Smooth muscle cell of the brain vasculature (primary cell): ENCODE measurements at regions not wholly inside any gene's neighbourhood (a gene's known extent, or its start where the extent isn't known, plus 50 kb on each side); places are given as distances from the start of the nearest gene placed in this dataset.

ENCODE experiments used
- DNase-seq: peaks from one replicate; pipeline ENCODE4 v3.0.0-alpha.2; 2012; ENCODE audit warnings: low read depth, low spot score

DNA sequence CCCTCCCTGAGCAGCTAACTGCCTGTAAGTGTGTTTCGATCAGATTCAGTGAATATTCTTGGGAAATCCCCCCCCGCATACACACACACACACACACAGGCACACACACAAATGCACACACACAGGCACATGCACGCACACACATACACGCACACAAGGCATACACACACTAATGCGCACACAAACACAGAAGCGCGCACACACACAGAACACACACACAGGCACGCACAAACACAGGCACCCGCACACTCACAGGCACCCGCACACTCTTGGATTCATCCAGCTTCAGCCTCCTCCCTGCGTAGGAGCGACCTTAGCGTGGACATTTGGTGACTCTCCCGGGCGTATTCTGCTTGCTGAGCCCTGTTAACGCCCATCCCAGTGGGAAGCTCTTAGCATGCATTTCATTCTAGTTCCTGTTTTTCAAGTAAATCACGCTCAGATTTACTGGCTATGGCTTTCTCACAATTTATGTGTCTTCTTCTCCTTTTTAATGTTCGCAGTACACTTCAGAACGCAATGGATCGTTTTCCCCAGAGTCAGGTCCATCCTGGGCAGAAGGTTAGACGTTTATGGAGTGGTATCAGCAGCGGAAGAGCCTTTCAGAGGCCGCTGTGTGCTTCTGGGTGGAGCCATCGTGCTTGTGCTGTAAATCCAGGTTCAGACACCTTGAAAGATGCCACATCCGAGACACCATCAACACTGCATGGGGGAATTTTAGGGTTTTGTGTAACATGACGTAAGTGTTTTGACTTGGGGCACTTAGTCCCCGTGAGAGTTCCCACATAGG, 656.6 kb downstream of the GALR1 start:
- DNase-seq = no peak

DNA sequence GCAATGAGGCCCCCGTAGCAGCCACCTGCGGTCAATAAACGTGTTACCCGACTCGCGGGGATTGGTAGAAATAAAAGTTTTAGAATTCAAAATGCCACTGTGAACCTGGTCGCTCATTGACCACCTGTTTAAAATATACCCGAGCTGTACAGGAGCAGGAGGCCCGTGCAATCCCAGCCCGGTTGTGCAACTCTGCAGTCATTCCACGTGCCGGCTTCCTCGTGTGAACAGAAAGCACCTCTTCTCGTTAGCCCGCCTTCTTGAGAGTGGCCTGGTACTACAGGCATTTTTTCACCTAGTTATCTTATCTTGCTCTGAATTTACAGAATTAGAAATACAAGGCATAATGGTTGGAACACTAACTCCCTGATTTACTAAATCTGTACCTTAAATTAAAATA, 660.7 kb downstream of the GALR1 start:
- no peak for DNase-seq

DNA sequence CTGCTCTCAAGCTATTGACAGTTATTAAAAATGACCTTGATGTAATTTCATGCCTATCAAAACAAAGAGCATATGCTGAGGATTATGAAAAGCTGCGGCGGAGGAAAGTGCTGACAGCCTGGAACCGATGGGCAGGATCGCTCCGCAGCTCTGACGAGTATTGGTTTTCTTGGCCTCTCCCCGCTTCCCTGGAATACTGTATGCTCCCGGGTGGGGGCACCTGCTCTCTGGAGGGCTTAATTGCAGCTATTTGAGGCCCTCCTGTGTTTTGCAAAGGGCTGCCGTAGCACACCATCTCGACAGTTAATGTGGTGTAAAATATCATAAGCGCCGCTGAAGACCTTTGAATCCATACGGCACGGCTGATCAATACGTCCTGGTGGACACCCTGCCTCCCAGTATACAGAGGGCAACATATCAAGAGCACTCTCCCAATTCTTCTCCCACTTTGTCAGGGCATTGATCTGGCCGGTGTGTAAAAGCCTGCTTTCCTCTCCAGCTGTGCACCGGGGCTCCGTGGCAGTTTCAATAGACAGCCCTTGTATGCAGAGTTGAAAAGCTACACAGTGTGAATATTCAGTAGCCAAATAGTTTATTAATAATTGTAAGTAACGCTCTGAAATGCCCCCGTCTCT, 662.4 kb downstream of the GALR1 start:
- no peak for DNase-seq

DNA sequence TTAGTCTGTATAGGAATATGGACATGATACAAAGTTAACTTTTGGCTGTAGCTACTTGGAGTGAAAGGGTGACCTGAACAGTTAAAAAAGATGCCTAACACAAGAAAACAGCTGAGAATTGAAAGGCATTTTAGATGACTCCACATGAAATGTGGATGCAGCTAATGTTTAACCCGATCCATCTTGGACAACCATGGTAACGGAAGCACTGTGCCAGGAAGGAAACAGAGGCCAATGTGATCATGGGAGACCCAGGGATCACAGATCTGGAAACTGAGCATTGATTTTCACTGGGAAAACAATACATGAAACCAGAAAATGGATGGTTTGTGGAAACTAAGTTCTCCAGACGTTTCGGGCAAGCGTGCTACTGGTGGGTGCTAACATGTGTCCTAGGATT, 669.1 kb downstream of the GALR1 start:
- no peak for DNase-seq

DNA sequence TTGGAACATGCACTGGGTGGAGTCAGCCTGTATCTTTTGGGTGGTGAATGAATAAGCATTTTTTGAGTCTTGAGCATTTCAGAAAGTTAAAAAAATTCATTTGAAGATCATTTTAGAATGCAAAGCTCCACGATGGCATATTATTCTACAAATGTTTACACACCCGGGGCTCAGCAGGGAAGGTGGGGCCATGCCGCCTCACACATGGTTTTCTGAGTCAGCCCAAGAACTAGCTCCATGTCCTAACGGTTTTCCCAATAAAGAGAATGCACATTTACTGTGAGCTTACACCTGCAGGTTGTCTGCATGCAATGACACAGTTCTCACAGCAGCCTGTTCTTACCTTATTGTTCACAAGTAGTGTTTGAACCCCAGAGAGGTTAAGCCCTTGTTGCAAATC, 670.3 kb downstream of the GALR1 start:
- no peak for DNase-seq

DNA sequence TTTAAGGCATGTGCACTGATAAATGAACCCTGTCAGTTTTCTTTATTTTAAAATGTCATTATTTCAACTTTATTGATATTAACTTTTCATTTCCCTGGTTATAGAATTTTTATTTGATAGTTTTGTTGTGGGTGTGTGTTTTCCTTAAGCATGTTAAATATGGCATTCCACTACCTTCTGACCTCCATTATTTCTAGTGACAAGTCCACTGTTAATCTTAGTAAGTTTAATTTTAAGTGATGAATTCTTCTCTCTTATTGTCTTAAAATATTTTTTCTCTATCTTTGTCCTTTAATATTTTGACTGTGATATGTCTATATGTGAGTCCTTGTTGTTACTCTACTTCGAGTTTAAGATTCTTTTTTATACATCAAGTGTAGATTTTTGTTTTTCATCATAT, 685.7 kb downstream of the GALR1 start:
- DNase-seq = no peak

DNA sequence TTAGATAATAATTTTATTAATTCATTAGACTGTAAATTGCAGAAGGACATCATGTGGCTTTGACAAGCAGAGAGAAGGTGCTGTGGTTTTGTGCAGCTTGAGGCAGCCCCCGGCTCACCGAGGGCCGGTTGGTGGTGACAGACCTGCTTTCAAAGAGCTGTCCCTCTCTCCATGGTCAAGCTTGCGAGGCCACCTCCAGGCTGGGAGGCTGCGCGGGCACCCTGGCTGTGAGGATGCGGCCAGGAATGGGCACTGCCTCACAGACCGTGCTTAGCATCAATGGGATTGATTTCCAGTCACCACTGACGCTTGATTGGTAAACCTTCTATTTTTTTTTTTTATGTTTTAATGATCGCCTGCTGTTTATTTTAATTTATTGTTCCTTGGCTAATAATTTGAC, 690.9 kb downstream of the GALR1 start:
- DNase-seq = no peak

DNA sequence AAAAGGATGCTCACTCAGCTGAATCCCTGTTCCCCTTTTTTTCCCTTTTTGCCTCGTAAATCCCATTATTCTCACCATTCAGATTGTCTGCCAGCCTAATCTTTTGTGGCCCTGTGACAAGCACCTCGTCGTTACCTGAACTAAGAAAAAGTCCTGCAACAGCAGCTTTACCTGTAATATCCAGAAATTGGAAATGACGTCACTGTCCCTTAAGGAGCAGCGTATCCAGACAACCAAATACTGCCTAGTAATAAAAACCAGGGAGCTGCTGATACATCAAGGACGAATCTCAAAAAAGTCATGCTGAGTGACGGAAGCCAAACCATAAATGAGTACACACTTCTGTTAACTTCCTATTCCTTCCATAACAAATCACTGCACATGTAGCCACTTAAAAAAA, 694.9 kb downstream of the GALR1 start:
- DNase-seq = no peak

DNA sequence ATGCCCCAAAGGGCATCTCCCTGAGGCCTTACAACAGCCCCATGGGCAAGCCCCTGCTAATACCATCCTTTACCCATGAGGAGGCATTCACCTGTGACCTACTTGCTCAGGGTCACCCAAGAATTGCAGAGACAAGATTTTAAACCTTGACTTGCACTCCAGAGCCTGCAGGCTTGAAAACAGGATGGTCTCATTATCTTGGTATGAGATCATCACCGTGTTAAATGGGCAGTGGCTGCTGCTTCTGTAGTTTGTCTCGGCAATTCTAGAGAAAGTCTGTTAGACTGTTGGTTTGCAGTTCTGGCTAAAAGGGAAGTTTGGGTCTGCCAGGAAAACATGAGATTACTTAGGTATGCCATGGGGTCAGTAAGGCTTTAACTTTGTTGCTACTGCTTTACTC, 698.9 kb downstream of the GALR1 start:
- DNase-seq = no peak

DNA sequence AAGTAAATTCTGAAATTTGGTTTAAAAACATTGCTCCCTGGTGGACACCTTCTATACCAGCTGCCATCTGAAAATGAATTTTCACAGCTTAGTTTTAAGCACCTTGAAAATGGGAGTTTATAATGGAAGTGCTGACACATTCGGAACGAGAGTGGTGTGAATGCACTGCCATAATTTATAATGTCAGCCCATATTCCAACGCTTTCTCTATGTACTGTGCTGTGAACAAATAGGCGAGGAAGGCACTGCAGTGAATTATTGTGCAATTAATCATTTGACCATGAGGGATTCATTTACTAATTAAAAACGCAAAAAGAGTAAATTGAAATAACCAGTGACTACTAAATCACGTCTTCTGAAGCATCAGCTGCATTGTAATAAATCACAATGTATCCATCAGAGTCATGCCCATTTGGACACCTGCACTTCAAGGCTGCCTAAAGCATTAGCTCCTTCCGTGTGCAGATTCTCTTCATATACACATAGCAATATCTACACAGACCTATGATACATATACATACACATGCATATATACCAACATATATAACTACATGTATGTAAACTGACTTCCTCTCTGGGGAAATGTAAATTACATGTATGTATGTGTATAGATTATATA, 699.8 kb downstream of the GALR1 start:
- DNase-seq = no peak

DNA sequence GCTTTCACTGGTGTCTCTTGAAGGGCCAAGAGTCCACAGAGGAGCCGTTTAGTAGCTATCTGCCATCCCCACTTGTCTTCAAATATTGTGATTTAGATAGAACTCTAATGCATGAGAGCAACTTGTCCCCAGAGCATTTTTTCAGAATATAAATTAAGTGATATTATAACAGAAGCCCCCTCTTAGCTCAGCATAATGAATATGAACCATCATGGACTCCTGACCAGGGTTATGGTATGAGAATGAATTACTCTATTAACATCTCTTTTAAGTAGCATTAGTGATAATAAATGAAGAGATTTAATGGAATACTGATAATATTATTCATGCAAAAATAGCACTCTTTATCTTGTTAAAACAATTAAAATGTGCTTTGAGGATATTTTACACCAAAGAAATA, 709.6 kb downstream of the GALR1 start:
- no peak for DNase-seq

DNA sequence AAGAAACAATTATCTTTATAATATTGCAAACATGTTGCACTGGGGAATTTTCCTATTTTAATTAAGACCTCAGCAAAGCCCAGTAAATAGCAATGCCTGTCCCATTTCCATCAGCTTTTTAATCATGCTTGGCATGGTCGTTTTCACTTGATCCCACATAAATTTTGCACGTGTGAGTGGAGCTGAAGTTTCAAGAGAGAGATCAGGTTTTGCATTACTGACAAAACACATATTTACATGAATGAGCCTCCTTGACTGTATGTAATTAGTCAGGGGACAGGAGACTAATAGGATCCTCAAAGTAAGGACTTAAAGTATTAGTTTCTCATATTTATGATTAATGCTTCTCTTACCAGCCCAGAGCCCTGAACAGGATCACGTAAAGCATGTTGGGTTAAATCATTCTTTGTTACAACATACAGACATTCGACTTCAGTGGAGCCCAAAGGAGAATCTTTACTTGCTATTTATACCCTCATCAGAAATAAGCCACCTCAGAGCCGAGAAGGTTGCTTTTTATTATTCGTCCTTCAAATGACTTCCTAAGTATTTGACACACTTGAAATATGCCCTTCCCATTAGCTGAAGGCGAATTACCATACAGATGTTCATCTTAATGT, 711.3 kb downstream of the GALR1 start:
- DNase-seq = no peak

DNA sequence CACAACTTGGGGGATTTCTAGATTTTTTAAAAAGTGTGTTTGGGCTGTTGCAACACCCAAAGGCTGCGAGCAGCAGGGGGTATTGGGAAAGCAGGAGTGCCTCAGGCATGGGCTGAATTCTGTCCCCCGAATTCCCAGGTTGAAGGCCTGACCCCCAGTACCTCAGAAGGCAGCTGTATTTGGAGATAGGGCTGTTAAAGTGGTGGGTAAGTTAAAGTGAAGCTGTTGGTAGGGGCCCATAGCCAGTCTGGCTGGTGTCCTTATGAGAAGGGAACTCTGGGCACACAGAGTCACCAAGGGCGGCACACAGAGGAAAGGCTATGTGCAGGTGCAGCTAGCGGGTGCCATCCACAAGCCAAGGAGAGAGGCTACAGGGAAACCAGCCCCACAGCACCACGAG, 717.4 kb downstream of the GALR1 start:
- DNase-seq = no peak

DNA sequence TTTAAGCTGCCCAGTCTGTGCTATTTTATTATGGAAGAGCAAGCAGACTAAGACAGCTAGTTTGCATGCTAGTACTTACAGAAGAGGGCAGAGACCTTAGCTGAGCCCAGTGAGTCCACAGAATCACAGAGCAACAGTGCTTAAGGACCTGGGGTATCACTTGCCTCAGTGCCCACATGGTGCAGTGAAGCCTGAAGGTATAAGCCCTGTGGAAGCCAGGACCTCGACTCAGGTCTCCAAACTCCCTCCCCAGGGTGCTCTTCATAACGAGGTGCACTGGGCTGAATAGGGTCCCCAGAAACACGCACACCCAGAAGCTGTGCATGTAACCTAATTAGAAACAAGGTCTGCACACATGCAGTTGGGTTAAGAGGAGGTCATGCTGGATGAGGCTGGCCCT, 718.1 kb downstream of the GALR1 start:
- DNase-seq = no peak

DNA sequence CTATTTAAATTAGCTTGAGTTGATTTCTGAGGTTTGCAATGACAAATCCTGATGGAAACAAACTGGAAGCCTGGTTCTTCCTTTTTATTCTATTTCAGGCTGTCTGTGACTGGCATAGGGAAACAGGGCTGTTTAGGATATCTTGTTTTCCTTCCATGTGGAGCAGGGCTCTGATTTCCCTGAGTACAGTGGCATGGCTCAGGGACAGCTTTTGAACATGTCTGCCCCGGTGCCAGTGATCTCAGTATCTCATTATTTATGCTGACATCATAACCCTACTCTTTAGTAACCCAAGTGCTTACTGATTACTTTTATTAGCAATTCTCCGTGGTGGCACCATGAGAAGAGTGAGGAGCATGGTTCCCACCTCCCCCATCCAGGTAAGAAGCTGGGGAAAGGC, 720.3 kb downstream of the GALR1 start:
- DNase-seq = no peak

DNA sequence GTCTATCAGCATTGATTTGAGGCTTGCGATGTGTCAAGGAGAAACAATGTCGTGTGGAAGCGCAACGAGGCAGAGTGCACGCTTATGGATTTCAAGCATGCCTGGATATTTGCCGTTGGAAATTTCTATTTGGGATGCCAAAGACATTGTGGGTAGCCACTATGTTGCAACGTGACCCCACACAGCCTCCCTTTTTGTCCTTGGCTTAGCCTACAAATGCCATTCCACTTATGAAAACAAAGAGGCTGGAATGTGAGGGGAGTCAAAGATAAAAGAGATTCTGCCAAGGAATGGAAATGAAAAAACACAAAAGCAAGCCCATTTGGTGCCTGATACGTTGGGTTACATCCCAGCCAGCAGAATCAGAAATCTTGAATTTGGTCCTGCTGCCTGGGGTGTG, 721.2 kb downstream of the GALR1 start:
- no peak for DNase-seq

DNA sequence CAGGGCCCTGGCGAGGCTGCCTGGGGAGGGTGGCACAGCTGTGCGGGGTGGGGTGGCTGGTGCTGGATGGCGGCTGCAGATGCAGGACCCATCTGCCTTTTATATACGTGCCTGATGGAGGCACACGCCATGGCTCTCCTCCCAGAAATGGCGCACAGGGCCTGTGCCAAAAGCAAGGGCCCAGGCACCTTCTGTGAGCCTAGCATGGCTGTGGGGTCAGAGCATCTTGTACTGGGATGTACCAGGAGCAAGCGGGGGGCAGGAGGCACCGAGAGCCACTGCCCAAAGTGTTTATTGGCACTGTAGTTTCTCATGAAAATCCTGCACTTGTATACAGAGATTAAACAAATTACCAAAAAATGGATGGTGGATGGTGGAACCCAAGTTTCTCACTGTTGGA, 724.1 kb downstream of the GALR1 start:
- no peak for DNase-seq

DNA sequence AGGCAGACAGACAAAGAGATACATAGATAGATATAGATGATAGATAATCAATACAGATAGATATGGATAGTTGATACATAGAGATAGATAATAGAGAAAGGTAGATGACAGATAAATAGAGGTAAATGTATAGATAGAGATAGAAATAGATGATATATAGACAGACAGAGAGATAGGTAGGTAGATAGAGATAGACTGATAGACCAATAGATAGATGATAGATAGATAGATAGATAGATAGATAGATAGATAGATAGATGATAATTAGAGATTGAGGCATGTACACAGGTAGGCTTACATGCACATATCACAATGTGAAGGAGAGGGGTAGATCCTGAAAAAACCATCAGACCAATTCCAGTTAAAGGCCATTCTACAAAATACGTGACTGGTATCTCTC, 724.7 kb downstream of the GALR1 start:
- no peak for DNase-seq

DNA sequence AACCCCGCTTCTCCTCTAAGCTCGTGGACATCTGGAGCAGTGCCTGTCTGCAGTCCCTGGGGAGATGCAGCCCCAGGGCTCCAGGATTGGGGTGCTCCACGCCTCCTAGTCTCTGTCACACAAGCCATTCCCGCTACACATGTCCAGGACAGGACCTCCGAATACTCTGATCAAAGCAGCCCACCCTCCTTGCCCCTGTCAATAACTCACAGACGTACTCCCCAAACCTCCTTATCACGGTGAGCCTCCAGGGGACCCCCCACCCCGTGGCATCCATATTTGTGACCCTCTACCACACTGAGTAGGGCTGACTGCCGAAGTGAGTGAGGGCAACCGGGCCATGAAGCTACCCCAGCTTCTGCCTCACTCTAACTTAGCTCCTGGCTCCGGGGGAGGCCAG, 727.7 kb downstream of the GALR1 start:
- DNase-seq = no peak

DNA sequence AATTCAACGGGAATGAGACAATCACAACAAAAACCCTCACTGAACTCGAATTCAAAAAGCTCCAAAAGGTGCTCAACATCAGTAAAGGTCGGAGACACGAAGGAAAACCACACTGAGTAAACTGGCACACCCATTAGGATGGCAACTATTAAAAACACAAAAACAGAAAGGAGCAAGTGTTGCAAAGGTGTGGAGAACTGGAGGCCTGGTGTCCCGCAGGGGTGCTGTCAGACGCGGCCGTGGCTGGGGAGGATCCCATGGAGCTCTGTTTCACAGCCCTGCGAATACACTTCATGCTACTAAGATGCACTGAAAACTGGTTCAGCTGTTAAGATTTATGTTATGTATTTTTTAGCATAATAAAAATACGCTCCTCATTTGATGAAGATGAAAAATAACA, 730.6 kb downstream of the GALR1 start:
- no peak for DNase-seq

DNA sequence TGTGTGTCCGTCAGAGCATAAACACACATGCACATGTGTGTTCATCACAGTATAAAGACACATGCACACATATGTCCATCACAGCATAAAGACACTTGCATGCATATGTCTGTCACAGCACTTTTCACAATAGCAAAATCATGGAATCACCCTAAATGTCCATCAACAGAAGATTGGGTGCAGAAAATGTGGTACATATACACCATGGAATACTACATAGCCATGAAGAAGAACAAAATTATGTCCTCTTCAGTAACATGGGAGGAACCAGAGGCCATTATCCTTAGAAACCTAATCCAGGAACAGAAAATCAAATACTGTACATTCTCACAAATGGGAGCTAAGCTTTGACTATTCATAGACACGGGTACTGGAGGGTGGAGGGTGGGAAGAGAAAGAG, 732.2 kb downstream of the GALR1 start:
- DNase-seq = no peak

DNA sequence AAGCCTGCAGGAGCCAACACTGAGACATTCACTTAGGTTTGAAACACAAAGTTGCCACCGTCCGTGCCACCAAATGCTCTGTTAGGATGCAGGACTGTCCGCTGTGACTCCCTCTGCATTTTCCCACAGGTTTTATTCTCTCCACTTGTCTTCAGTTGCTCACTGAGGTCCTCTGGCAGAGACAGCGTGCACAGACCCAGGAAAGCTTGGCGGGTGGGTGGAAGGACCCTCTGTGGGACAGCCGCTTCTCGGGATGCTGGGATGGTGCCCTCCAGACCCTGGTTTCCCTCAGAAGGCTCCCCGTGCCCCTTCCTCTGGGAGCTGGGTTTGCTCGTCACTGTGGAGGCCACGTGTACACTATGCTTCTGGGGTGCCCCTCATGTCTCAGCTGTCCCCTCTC, 733.6 kb downstream of the GALR1 start:
- no peak for DNase-seq

DNA sequence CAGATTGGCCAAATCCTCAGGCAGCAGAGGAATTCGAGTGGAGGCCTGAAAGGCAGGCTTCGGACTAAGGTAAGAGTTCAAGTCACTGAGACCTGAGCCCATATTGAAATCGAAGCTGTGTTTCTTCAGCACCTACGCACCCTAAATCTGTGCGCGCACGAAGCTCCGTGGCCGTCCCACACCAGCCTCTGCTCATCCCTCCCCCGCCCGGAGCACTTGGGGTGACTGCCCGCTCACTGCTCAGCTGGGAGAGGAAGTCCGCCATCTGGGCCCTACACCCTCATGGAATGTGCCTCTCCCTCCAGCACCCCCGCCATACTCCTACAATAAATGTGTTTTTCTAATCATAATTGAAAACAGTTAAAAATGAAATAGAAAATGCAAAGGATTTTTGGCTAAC, 734.5 kb downstream of the GALR1 start:
- no peak for DNase-seq
